ENCODE measurements at regions not wholly inside any gene's neighbourhood (a gene's known extent, or its start where the extent isn't known, plus 50 kb on each side); places are given as distances from the start of the nearest gene placed in this dataset.

- TF ChIP-seq CTCF (IDR thresholded peaks at IDR 0.05; ENCODE audit: poor library complexity, severe bottlenecking) = no peak
- no peak overlapping the region for H3K4me3 ChIP-seq (ENCODE audit: severe bottlenecking)
- DNase-seq (ENCODE audit: low spot score) (no peak), ATAC-seq (ENCODE audit: low read depth) (peak; percentile 90)
- H3K9me3 ChIP-seq (ENCODE audit: severe bottlenecking) = no peaks in the 10 kb centered on the region
- no peaks in the 10 kb centered on the region for H3K4me1 ChIP-seq (ENCODE audit: insufficient read depth, poor library complexity, severe bottlenecking)
- H3K27me3 ChIP-seq (ENCODE audit: insufficient read depth, poor library complexity, severe bottlenecking) = no peaks in the 10 kb centered on the region
- no peak overlapping the region for H3K27ac ChIP-seq (ENCODE audit: poor library complexity, severe bottlenecking)
- H3K36me3 ChIP-seq (ENCODE audit: low read depth) = no peaks in the 10 kb centered on the region
Observed at GRCh38 chr13:30033681-30034457, 183.5 kb upstream of the UBL3 start.

- Histone ChIP-seq H3K27me3 (ENCODE audit: insufficient read depth, poor library complexity, severe bottlenecking) (no peaks in the 10 kb centered on the region), H3K27ac (ENCODE audit: poor library complexity, severe bottlenecking) (no peak overlapping the region), H3K4me1 (ENCODE audit: insufficient read depth, poor library complexity, severe bottlenecking) (no peaks in the 10 kb centered on the region), H3K4me3 (ENCODE audit: severe bottlenecking) (no peak overlapping the region), H3K9me3 (ENCODE audit: severe bottlenecking) (no peaks in the 10 kb centered on the region), H3K36me3 (ENCODE audit: low read depth) (no peaks in the 10 kb centered on the region)
- no peak for ATAC-seq (ENCODE audit: low read depth)
- TF ChIP-seq CTCF (IDR thresholded peaks at IDR 0.05; ENCODE audit: poor library complexity, severe bottlenecking) = no peak
- no peak for DNase-seq (ENCODE audit: low spot score)
Observed at GRCh38 chr13:30032263-30032662, 181.8 kb upstream of the UBL3 start.

- TF ChIP-seq CTCF (IDR thresholded peaks at IDR 0.05; ENCODE audit: poor library complexity, severe bottlenecking) = no peak
- DNase-seq (ENCODE audit: low spot score) (no peak), ATAC-seq (ENCODE audit: low read depth) (no peak)
- H3K4me3 ChIP-seq (ENCODE audit: severe bottlenecking) = no peak overlapping the region
- H3K27ac ChIP-seq (ENCODE audit: poor library complexity, severe bottlenecking) = no peak overlapping the region
- H3K4me1 ChIP-seq (ENCODE audit: insufficient read depth, poor library complexity, severe bottlenecking) = no peaks in the 10 kb centered on the region
- no peaks in the 10 kb centered on the region for H3K9me3 ChIP-seq (ENCODE audit: severe bottlenecking)
- H3K27me3 ChIP-seq (ENCODE audit: insufficient read depth, poor library complexity, severe bottlenecking) = no peaks in the 10 kb centered on the region
- no peaks in the 10 kb centered on the region for H3K36me3 ChIP-seq (ENCODE audit: low read depth)
Observed at GRCh38 chr13:30031488-30031887, 181.1 kb upstream of the UBL3 start.

GRCh38 chr13:30030141-30030750 lies 179.8 kb upstream of the UBL3 start:
- TF ChIP-seq CTCF (IDR thresholded peaks at IDR 0.05; ENCODE audit: poor library complexity, severe bottlenecking) = no peak
- no peaks in the 10 kb centered on the region for H3K27me3 ChIP-seq (ENCODE audit: insufficient read depth, poor library complexity, severe bottlenecking)
- no peak overlapping the region for H3K4me3 ChIP-seq (ENCODE audit: severe bottlenecking)
- no peaks in the 10 kb centered on the region for H3K9me3 ChIP-seq (ENCODE audit: severe bottlenecking)
- H3K27ac ChIP-seq (ENCODE audit: poor library complexity, severe bottlenecking) = no peak overlapping the region
- ATAC-seq (ENCODE audit: low read depth) (no peak), DNase-seq (ENCODE audit: low spot score) (no peak)
- H3K4me1 ChIP-seq (ENCODE audit: insufficient read depth, poor library complexity, severe bottlenecking) = no peaks in the 10 kb centered on the region
- H3K36me3 ChIP-seq (ENCODE audit: low read depth) = no peaks in the 10 kb centered on the region

All from RWPE2 (cell line).